Fibroblast of mammary gland (primary cell): ENCODE measurements at regions not wholly inside any gene's neighbourhood (a gene's known extent, or its start where the extent isn't known, plus 50 kb on each side); places are given as distances from the start of the nearest gene placed in this dataset.

Source experiments
- DNase-seq: peaks from one replicate; pipeline ENCODE4 v3.0.0-alpha.2; 2010; ENCODE audit warnings: low read depth
- H3K4me3 ChIP-seq: 2 replicates; pipeline ENCODE4 v1.5.1; 2011; ENCODE audit warnings: low read depth, mild to moderate bottlenecking, low read length, moderate library complexity; ENCODE audit not compliant: control insufficient read depth
- CTCF ChIP-seq: conservative IDR thresholded peaks from 2 replicates; pipeline ENCODE4 v1.5.1; 2011; ENCODE audit warnings: low read depth, low read length, inconsistent platforms; ENCODE audit not compliant: control insufficient read depth, insufficient read depth

DNA sequence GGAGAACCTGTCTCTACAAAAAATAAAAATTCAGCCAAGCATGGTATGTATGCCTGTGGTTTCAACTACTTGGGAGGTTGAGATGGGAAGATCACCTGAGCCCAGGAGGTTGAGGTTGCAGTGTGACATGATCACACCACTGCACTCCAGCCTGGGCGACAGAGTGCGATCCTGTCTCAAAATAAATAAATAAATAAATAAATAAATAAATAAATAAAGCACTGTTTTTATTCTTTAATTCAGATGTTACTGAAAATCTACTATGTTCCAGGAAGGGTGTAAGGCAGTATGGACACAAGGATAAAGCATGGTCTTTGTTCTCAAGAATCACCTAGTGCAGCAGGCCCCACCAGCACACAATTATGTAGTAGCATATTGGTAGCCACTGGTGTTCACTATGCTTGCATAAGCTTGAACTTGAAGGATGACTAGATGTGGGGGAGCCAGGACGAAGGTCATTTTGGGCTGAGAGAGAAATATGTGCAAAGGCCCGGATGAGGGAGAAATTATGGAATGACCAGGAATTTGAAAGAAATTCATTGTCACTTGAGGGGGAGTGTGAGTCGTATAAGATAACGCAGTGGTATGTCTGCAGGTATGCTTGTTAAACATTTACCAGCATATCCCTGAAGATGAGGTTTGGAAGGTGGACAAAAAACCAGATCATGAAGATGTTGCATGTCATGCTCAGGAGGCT lies 70.2 kb upstream of the CD180 start:
- DNase-seq, result no peak
- no peak for TF ChIP-seq CTCF
- no peak overlapping the region for H3K4me3 ChIP-seq

GRCh38 chr5:67265951-67266350 lies 69.4 kb upstream of the CD180 start:
- no peak for DNase-seq
- no peak overlapping the region for H3K4me3 ChIP-seq
- no peak for TF ChIP-seq CTCF

- H3K4me3 ChIP-seq, result no peak overlapping the region
- DNase-seq, result no peak
- no peak for TF ChIP-seq CTCF
These were observed 67.2 kb upstream of the CD180 start for GRCh38 chr5:67263656-67264408.

DNA sequence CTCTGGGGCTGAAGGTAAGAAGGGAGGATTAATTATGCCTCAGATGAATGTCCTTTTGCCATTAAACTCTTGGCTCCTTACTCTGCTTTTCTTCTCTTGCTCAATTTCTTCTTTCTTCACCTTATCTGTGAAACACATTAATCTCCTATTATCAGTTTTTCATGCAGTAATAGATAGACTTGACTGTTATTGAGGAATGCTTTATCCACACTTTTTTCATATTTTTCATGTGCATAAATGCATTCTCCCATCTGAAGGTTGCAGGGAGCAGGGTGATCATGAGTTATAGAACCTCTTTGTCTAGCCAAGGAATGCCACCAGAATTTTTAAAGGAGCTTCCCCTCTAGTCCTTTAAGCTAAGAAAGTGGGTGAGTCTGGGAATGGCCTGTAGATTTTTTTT lies 66.4 kb upstream of the CD180 start:
- no peak overlapping the region for H3K4me3 ChIP-seq
- DNase-seq, result no peak
- no peak for TF ChIP-seq CTCF

- no peak for DNase-seq
- TF ChIP-seq CTCF, result no peak
- H3K4me3 ChIP-seq, result no peak overlapping the region
These were observed 65.6 kb upstream of the CD180 start for GRCh38 chr5:67262206-67262605.

DNA sequence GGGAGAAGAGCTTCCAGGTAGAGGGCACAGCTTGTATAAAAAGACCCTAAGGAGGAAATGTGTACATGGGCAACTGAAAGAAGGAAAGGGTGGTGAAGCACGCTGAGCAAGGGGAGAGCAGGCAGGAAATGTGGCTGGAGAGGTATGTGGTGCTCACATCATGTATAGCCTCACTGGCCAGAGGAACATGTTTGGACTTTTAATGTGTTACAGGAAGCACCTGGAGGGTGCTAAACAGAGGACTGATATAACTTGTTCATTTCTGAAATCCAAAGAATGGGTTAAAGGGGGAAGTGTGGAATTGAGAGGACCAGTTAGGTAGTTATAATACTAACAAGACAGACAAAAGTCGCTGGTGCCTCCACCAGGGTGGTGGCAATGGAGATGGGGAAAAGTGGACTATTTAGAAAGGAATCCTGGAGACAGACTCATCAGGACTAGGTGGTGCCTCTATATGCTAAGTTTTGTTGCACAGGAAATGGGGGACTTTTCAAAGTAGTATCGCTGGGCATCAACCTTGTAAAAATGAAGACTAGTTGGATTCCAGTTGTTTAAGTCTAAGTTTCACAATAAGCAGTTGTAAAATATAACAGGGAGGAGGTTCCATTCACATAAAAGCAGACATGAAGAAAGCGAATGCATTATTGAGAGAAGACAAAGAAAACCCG lies 63.1 kb upstream of the CD180 start:
- H3K4me3 ChIP-seq, result no peak overlapping the region
- no peak for TF ChIP-seq CTCF
- no peak for DNase-seq
